HG02981 (cell line): ENCODE measurements at regions not wholly inside any gene's neighbourhood (a gene's known extent, or its start where the extent isn't known, plus 50 kb on each side); places are given as distances from the start of the nearest gene placed in this dataset.

Experiments
- ATAC-seq: cut with Tn5 transposase; IDR thresholded peaks from one replicate; pipeline ENCODE4 v1.9.1; 2021; ENCODE audit warnings: mild to moderate bottlenecking, moderate library complexity; ENCODE audit not compliant: unreplicated experiment

DNA sequence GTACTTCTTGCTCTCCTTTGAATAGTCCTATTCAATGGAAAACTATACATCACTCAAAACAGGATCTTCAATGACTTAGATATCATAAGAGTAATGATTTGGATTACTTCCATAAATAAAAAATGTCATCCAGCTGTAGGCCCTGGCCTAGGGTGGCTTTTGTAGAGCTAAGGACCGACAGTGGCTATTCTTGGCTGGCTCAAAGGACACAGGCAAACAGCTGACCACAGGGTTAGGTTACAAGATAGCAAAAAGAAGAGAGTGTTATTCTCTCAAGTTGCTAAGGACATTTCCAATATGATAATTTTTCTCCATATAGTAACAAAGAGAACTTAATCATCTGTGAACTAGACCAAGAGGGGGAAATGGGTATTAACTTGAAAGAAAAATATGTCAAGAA, 495.1 kb downstream of the PLPP3 start:
- ATAC-seq = no peak

DNA sequence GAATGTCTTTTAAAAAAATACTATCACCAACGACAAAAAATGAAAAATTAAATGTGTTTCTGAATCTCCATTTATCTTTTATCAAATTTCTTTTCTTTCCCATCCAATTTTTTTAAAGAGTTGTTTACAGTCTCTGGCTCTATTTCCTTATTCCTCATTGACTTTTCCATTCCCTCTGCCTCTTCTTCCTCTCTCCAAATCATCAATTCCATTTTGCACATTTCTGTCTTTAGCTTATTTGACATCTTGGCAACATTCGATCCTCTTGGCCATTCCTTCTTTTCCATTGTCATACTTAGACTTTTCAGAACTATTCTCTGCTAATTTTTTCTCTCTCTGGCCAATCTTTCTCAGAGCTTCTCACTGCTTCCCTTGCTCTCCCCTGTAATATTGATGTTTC, 497.6 kb downstream of the PLPP3 start:
- no peak for ATAC-seq

- ATAC-seq = no peak
Observed at GRCh38 chr1:56081173-56081572, 498.2 kb downstream of the PLPP3 start.

GRCh38 chr1:56080123-56080522, 499.2 kb downstream of the PLPP3 start:
- ATAC-seq = no peak

- ATAC-seq = no peak
Observed at GRCh38 chr1:56079391-56079790, 500.0 kb downstream of the PLPP3 start.

- ATAC-seq = no peak
Observed at GRCh38 chr1:56077206-56077605, 502.2 kb downstream of the PLPP3 start.

DNA sequence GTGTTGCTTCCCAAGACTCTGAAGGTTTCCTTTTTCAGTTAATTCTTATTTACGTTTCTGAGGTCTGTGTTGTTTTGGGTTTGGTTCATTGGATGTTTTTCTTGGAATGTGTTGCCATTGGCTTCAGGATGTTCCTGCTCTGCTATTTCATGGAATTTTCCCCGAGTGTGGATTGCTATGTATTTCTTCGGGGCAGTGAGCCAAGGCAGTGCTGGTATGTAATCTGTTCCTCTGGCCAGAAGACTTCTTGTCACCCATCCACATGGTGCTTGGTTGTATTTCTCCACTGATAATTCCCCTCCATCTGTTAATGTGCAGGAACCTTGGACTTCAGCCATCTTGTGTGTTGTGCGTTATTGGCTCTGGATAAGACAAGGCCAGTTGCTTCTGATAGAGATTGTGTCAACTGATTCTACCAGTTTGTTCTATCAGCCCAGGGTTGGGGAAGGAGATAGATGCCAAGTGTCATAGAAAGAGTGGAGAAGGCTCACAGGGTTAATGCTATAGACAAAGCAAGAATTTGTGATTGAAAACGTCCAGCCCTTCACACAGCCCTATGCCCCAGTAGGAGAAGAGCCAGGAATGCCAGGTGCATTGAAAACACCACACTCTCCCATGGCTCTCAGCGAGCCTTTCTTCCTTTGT, 505.2 kb downstream of the PLPP3 start:
- no peak for ATAC-seq

DNA sequence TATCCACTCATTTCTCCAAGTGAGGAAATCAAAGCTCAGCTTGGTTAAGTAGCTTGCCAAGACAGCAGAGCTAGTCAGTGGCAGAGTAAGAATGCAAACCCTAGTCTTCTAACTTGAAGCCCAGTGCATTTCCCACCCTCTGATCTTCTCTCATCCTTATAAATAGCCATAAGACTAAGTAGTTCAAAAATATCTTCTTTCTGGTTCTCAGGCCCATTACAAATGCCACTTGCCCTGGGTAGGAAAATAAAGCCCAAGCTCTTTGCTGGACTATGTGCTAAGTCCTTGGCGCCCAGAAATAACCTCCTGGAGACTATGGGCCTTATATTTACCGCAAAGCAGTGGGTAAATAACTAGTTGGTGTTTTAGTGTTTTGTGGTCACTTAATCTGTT, 505.8 kb downstream of the PLPP3 start:
- no peak for ATAC-seq

GRCh38 chr1:56073206-56073605, 506.2 kb downstream of the PLPP3 start:
- ATAC-seq = no peak

- ATAC-seq = no peak
Observed at GRCh38 chr1:56072310-56072709, 507.1 kb downstream of the PLPP3 start.

- no peak for ATAC-seq
Observed at GRCh38 chr1:56071351-56071750, 508.0 kb downstream of the PLPP3 start.

DNA sequence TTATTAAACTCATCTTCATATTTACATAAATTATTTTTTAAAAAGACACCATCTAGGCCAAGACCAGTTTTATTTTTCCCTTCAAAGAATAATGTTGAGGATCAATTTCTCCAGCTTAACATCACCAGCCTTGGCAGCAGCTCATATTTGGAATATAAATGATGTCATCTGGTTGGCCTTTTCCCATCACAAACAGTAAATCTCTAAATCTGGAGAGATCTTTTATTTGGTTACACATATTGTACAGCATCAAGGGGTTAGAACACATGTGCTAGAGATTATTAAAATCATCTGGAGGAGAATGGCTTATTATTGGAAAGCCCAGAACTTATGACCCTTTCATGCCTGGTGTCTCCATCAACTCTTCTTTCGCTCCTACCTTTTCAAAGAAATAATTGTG, 508.8 kb downstream of the PLPP3 start:
- no peak for ATAC-seq

GRCh38 chr1:56069824-56070223, 509.5 kb downstream of the PLPP3 start:
- ATAC-seq = no peak

DNA sequence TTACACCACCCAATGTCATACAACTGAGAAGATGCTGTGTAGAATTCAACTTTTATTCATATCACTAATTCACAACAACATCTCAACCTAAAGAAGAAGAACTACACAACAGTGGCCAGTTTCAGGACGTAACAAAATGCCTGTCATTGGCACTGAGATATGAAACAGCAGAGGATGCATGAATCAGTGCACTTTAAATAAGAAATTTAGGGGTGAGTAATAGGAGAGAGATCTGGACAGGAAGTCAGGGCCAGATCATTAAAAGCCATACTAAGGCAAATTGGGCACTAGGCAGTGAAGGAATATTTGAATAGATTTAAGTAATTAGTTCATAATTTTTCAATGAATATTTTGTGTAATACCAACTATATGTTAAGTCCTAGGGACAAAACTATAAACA, 510.5 kb downstream of the PLPP3 start:
- ATAC-seq = no peak

DNA sequence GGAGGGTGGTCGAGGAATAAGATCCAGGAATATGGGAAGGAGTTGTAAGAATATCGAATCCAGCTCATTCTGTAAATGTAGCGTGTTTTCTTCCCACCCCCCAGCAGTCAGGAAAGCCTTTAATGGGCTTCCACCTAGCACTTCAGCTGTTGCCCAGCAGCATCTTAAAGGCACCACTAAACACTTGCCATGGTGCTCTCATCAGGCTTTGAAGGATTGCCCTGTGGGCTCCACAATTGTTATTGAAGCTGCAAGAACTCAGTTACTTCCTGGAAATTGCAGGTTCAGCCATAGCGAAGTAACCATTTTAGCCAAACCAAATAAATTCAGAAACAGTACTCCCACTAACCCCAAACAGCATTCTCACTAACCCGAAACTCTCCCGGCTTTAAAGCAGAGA, 511.2 kb downstream of the PLPP3 start:
- ATAC-seq = no peak

- ATAC-seq = no peak
Observed at GRCh38 chr1:56065729-56066128, 513.6 kb downstream of the PLPP3 start.

DNA sequence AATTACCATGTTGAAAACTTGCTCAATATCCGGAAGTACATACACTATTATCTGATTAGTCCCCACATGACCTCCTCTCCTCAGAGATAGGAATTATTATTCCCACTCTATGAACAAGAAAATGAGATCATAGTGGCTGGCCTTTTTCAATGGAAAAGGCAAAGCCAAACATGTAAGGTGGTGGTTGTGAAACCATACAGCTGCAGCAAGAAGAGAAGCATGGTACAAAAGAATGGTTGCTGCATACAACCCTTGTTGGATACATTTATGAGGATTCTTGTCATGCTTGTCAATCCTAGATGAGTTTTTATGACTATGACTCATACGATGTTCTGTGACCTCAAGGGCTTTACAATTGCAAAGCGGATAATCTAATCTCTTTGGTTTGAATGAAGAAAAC, 514.7 kb downstream of the PLPP3 start:
- ATAC-seq = no peak

- ATAC-seq = no peak
Observed at GRCh38 chr1:56063461-56063860, 515.9 kb downstream of the PLPP3 start.

GRCh38 chr1:56062625-56063024, 516.7 kb downstream of the PLPP3 start:
- no peak for ATAC-seq

GRCh38 chr1:56061824-56062223, 517.5 kb downstream of the PLPP3 start:
- no peak for ATAC-seq

DNA sequence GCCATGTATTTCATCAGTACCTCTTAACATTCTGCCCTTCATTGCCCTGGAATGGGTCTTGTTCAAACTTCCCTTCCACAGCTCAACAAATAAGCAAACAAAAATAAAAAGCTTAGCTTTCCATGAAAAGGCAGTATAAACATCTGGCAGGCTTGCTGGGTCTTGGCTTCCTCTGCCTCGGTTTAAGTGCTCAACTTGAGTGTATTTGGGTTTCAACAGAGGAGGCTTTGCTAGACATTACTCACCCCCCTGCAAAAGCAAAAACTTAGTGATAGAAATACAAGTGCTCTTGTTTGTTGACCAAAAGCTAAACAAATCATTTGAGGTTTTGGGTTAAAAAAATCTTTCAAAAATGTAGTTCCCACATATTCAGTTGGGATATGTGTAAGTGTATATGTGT, 518.5 kb downstream of the PLPP3 start:
- ATAC-seq = no peak

GRCh38 chr1:56057466-56058405, 521.6 kb downstream of the PLPP3 start:
- no peak for ATAC-seq
